ENCODE measurements at regions not wholly inside any gene's neighbourhood (a gene's known extent, or its start where the extent isn't known, plus 50 kb on each side); places are given as distances from the start of the nearest gene placed in this dataset.

DNA sequence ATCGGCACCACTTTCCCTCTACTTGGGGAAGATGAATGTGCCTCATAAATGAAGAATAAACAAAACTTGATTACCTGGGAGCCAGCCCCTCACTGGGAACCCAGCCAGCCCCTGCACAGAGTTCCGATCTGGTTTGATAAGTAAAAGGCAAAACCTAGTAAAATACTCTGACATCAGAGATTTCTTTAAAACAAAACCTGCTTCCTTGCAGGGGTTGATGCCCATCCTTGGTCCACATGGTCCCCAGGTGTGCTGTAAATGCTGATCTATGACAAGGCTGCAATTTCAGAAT, 218.8 kb upstream of the APCDD1 start:
- no peak overlapping the region for H3K27ac Mint-ChIP-seq
- H3K4me3 Mint-ChIP-seq: no peak overlapping the region
- 0 out of 3 replicates have a peak, but pooled peaks cover 3% of the 10 kb centered on the region for H3K36me3 Mint-ChIP-seq (ENCODE audit: low read depth)
- Histone ChIP-seq H3K9me2 (ENCODE audit: insufficient read depth) (peaks cover 15% of the 10 kb centered on the region; the same call in 1 of the 2 replicates), H3F3A (replicated peaks; ENCODE audit: low read depth) (no peaks in the 10 kb centered on the region), H2AFZ (no peak overlapping the region), H3K79me2 (replicated peaks; ENCODE audit: insufficient read depth) (no peaks in the 10 kb centered on the region), H3K27ac (ENCODE audit: low read depth) (no peak overlapping the region), H3K27me3 (ENCODE audit: insufficient read depth) (no peaks in the 10 kb centered on the region), H3K4me3 (no peak overlapping the region), H3K4me1 (ENCODE audit: insufficient read depth) (no peaks in the 10 kb centered on the region), H3K36me3 (ENCODE audit: insufficient read depth) (no peaks in the 10 kb centered on the region), H4K20me1 (replicated peaks; ENCODE audit: insufficient read depth) (no peaks in the 10 kb centered on the region), H3K4me2 (no peak overlapping the region)
- peaks cover 5% of the 10 kb centered on the region for H3K27me3 Mint-ChIP-seq (ENCODE audit: insufficient read depth, low read depth, poor library complexity)
- ATAC-seq: no peak
- H3K9me3 Mint-ChIP-seq: no peaks in the 10 kb centered on the region
- TF ChIP-seq CREB1 (CRISPR knock-in tag; IDR thresholded peaks at IDR 0.05; ENCODE audit: low read depth): no peak
- no peak for TF ChIP-seq NANOG (IDR thresholded peaks at IDR 0.05; ENCODE audit: borderline replicate concordance)
- TF ChIP-seq ZNF114 (CRISPR knock-in tag; IDR thresholded peaks at IDR 0.05): no peak
- TF ChIP-seq EZH2 (IDR thresholded peaks at IDR 0.05; ENCODE audit: low read depth, unreplicated experiment): no peak
- TF ChIP-seq STAT1 (IDR thresholded peaks at IDR 0.05; ENCODE audit: unreplicated experiment): no peak
- TF ChIP-seq ETS1 (IDR thresholded peaks at IDR 0.05): no peak
- no peak for TF ChIP-seq POLR2AphosphoS5 (IDR thresholded peaks at IDR 0.05; ENCODE audit: low read depth)
- TF ChIP-seq, protein P1, sequence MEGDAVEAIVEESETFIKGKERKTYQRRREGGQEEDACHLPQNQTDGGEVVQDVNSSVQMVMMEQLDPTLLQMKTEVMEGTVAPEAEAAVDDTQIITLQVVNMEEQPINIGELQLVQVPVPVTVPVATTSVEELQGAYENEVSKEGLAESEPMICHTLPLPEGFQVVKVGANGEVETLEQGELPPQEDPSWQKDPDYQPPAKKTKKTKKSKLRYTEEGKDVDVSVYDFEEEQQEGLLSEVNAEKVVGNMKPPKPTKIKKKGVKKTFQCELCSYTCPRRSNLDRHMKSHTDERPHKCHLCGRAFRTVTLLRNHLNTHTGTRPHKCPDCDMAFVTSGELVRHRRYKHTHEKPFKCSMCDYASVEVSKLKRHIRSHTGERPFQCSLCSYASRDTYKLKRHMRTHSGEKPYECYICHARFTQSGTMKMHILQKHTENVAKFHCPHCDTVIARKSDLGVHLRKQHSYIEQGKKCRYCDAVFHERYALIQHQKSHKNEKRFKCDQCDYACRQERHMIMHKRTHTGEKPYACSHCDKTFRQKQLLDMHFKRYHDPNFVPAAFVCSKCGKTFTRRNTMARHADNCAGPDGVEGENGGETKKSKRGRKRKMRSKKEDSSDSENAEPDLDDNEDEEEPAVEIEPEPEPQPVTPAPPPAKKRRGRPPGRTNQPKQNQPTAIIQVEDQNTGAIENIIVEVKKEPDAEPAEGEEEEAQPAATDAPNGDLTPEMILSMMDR (conservative IDR thresholded peaks at IDR 0.05; ENCODE audit: low read depth in 2 of 2): no peak
- TF ChIP-seq, protein P2, sequence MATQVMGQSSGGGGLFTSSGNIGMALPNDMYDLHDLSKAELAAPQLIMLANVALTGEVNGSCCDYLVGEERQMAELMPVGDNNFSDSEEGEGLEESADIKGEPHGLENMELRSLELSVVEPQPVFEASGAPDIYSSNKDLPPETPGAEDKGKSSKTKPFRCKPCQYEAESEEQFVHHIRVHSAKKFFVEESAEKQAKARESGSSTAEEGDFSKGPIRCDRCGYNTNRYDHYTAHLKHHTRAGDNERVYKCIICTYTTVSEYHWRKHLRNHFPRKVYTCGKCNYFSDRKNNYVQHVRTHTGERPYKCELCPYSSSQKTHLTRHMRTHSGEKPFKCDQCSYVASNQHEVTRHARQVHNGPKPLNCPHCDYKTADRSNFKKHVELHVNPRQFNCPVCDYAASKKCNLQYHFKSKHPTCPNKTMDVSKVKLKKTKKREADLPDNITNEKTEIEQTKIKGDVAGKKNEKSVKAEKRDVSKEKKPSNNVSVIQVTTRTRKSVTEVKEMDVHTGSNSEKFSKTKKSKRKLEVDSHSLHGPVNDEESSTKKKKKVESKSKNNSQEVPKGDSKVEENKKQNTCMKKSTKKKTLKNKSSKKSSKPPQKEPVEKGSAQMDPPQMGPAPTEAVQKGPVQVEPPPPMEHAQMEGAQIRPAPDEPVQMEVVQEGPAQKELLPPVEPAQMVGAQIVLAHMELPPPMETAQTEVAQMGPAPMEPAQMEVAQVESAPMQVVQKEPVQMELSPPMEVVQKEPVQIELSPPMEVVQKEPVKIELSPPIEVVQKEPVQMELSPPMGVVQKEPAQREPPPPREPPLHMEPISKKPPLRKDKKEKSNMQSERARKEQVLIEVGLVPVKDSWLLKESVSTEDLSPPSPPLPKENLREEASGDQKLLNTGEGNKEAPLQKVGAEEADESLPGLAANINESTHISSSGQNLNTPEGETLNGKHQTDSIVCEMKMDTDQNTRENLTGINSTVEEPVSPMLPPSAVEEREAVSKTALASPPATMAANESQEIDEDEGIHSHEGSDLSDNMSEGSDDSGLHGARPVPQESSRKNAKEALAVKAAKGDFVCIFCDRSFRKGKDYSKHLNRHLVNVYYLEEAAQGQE (IDR thresholded peaks at IDR 0.05; ENCODE audit: unreplicated experiment): no peak
- no peak for TF ChIP-seq ZNF462 (CRISPR knock-in tag; IDR thresholded peaks at IDR 0.05)
- no peak for DNase-seq (ENCODE audit: low spot score)
- no peaks in the 10 kb centered on the region for H3K4me1 Mint-ChIP-seq
